CD4-positive, alpha-beta T cell (primary cell): ENCODE measurements at regions not wholly inside any gene's neighbourhood (a gene's known extent, or its start where the extent isn't known, plus 50 kb on each side); places are given as distances from the start of the nearest gene placed in this dataset.
"Not testable (repeated sequence)": the region's sequence is repeated elsewhere in the genome, so short reads cannot be mapped to it uniquely, and the experiment has no call there.

Source experiments
- ATAC-seq: fragments of 200-7000 bp; cut with Tn5 transposase; one replicate; pipeline ENCODE4 v1.10.0; 2022; ENCODE audit warnings: mild to moderate bottlenecking; ENCODE audit not compliant: poor library complexity
- CTCF ChIA-PET: fragments of 350-600 bp; sonication (Branson Sonifier 250); formaldehyde crosslinking; loops from one replicate; lab custom pipeline; 2021; ENCODE audit warnings: antibody characterized with exemption, inconsistent platforms; lab: Charles Lee
- POLR2A ChIA-PET: fragments of 350-600 bp; sonication (Branson Sonifier 250); formaldehyde crosslinking; loops from one replicate; lab custom pipeline; 2021; ENCODE audit warnings: antibody characterized with exemption, inconsistent platforms; lab: Charles Lee
- DNase-seq, 14 experiments: peaks; one replicate each; pipeline ENCODE4 v3.0.0-alpha.2; 2013 to 2020; ENCODE audit warnings: mixed read lengths in 2 of 14
- H3K27ac ChIP-seq, 2 donors: one replicate each; pipeline versions ENCODE4 v1.5.1 to v1.7.0; 2013; ENCODE audit warnings: low read length in 2 of 2, low read depth in 1 of 2, mild to moderate bottlenecking in 1 of 2
- H3K27me3 ChIP-seq, 2 experiments: 1 replicate in 1 of 2; 2 replicates in 1 of 2; pipeline versions ENCODE4 v1.6.1 to v1.7.0; 2013; ENCODE audit warnings: low read length in 2 of 2, control low read depth in 1 of 2, mild to moderate bottlenecking in 1 of 2, moderate library complexity in 1 of 2; ENCODE audit not compliant: insufficient read depth in 2 of 2, control insufficient read depth in 1 of 2
- H3K36me3 ChIP-seq: one replicate; pipeline ENCODE4 v1.6.1; 2013; ENCODE audit warnings: low read length, control low read depth; ENCODE audit not compliant: insufficient read depth
- H3K4me1 ChIP-seq: one replicate; pipeline ENCODE4 v1.6.1; 2013; ENCODE audit warnings: low read length, control low read depth; ENCODE audit not compliant: insufficient read depth
- H3K4me3 ChIP-seq: one replicate; pipeline ENCODE4 v1.5.1; 2013; ENCODE audit warnings: mild to moderate bottlenecking, low read length, moderate library complexity
- H3K9me3 ChIP-seq, 2 experiments: 1 replicate in 1 of 2; 2 replicates in 1 of 2; pipeline versions ENCODE4 v1.6.1 to v1.7.0; 2013; ENCODE audit warnings: low read length in 2 of 2, mild to moderate bottlenecking in 2 of 2, control low read depth in 1 of 2, moderate library complexity in 1 of 2; ENCODE audit not compliant: control insufficient read depth in 1 of 2, insufficient read depth in 1 of 2
- H3K27ac Mint-ChIP-seq: one replicate; pipeline ENCODE4 v1.8.0; 2020; ENCODE audit warnings: mixed read lengths
- H3K27me3 Mint-ChIP-seq: one replicate; pipeline ENCODE4 v1.8.0; 2021; ENCODE audit warnings: mixed read lengths
- H3K36me3 Mint-ChIP-seq: one replicate; pipeline ENCODE4 v1.8.0; 2021; ENCODE audit warnings: low read depth, mixed read lengths
- H3K4me1 Mint-ChIP-seq: one replicate; pipeline ENCODE4 v1.8.0; 2021; ENCODE audit warnings: low read depth, mixed read lengths
- H3K4me3 Mint-ChIP-seq: one replicate; pipeline ENCODE4 v1.8.0; 2020; ENCODE audit warnings: mild to moderate bottlenecking, mixed read lengths
- H3K9me3 Mint-ChIP-seq: one replicate; pipeline ENCODE4 v1.8.0; 2020; ENCODE audit warnings: mixed read lengths
- intact Hi-C, 2 experiments: fragments of 100-400 bp; cut with DNase I in 1 of 2; cut with micrococcal nuclease in 1 of 2; formaldehyde crosslinking; loops; one replicate each; pipeline versions ENCODE4 v1.15.1 to v1.9.0; 2023 to 2025; cut with DNase I, micrococcal nuclease
- TF ChIP-seq, protein P1 (sequence below): fragments of 200-600 bp; IDR thresholded peaks from one replicate; pipeline ENCODE4 v1.8.0; 2022; ENCODE audit warnings: antibody characterized with exemption, mild to moderate bottlenecking

DNA sequence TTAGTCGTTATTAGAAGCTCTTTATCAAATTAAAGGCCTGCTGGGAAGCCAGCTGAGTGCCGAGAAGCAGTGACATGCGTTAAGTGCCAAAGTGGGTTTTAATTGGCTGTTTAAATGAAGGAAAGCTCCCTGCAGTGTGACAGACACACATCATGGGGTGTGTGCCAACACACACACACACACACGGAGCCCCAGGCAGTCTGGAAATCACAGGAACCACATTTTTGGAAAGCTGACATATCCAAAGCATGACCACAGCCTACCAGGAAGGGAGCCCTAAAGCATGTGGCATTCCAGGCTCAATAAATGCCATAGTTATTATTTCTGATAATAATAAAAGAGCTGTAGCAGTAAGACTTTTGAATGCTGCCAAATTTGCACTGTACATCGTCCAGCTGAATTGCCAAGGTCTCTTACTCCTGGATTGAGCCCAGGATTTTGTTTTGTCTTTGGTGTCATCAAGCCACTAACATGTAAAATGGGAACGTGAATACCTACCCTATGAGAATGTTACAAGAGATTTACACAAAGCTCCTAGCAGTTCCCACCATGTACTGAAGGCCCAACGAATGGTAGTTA is 135.1 kb downstream of the TMEM30B start:
- H3K36me3 ChIP-seq: no peaks in the 10 kb centered on the region
- H3K4me3 ChIP-seq: no peak overlapping the region
- Mint-ChIP-seq H3K36me3 (no peaks in the 10 kb centered on the region), H3K4me3 (no peak overlapping the region), H3K27me3 (peaks cover 17% of the 10 kb centered on the region), H3K9me3 (peaks cover 4% of the 10 kb centered on the region), H3K27ac (no peak overlapping the region), H3K4me1 (no peaks in the 10 kb centered on the region)
- no peak for DNase-seq
- CTCF ChIA-PET: no interaction called here
- TF ChIP-seq, protein P1, sequence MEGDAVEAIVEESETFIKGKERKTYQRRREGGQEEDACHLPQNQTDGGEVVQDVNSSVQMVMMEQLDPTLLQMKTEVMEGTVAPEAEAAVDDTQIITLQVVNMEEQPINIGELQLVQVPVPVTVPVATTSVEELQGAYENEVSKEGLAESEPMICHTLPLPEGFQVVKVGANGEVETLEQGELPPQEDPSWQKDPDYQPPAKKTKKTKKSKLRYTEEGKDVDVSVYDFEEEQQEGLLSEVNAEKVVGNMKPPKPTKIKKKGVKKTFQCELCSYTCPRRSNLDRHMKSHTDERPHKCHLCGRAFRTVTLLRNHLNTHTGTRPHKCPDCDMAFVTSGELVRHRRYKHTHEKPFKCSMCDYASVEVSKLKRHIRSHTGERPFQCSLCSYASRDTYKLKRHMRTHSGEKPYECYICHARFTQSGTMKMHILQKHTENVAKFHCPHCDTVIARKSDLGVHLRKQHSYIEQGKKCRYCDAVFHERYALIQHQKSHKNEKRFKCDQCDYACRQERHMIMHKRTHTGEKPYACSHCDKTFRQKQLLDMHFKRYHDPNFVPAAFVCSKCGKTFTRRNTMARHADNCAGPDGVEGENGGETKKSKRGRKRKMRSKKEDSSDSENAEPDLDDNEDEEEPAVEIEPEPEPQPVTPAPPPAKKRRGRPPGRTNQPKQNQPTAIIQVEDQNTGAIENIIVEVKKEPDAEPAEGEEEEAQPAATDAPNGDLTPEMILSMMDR: no peak
- POLR2A ChIA-PET: no interaction called here
- no peaks in the 10 kb centered on the region for H3K27me3 ChIP-seq
- ATAC-seq: no peak
- peaks cover 3 to 5% of the 10 kb centered on the region in 2 experiments for H3K9me3 ChIP-seq
- intact Hi-C loops: no loop called here
- H3K27ac ChIP-seq: no peak overlapping the region
- H3K4me1 ChIP-seq: no peaks in the 10 kb centered on the region

DNA sequence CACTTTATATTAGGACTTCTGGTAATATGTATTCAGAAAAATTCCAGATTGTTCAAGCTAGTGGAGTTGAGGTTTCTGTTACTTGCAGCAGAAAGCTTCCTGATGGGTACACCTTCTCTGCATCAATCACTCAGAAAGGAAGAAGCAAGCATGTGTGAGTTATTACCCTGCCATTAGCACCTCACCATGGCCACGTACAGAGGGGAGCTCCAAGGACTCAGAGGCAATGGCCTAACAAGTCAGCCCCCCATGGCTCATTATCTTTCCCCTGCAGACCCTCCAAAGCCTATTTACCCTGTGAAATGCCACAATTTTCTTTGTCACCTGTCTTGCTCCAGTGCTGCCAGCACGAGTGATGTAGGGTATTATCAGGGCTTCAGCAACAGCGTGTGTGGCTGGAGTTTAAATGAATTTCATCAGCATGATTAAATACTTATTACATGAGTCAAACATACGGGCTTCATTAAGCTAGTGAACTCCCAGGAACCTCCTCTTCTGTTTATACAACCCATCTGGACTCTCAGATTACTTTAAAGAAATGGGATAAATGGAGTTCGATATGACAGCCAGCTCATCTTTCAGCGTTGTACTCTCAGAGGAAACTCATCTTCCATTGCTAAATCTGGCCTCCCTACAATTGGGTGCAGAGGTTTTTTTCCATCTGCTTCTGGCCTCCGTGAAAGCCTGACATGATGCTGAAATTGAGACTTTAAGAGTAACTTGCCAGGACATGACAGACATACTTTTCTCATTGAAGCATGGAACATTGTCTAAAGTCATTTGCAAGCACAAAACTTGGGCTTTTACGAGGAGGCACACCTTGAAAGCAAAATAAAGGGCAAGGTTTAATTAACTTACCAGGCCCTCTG is 135.9 kb downstream of the TMEM30B start:
- Histone ChIP-seq H3K36me3 (no peaks in the 10 kb centered on the region), H3K4me3 (no peak overlapping the region), H3K27ac (no peak overlapping the region), H3K9me3 (peaks cover 3 to 5% of the 10 kb centered on the region in 2 experiments), H3K27me3 (no peaks in the 10 kb centered on the region), H3K4me1 (no peaks in the 10 kb centered on the region)
- ChIA-PET CTCF (no interaction called here), POLR2A (no interaction called here)
- Mint-ChIP-seq H3K36me3 (no peaks in the 10 kb centered on the region), H3K27ac (no peak overlapping the region), H3K4me1 (no peaks in the 10 kb centered on the region), H3K27me3 (peaks cover 19% of the 10 kb centered on the region), H3K9me3 (peaks cover 4% of the 10 kb centered on the region), H3K4me3 (no peak overlapping the region)
- intact Hi-C loops: no loop called here
- DNase-seq (no peak), ATAC-seq (no peak)
- TF ChIP-seq, protein P1: no peak

DNA sequence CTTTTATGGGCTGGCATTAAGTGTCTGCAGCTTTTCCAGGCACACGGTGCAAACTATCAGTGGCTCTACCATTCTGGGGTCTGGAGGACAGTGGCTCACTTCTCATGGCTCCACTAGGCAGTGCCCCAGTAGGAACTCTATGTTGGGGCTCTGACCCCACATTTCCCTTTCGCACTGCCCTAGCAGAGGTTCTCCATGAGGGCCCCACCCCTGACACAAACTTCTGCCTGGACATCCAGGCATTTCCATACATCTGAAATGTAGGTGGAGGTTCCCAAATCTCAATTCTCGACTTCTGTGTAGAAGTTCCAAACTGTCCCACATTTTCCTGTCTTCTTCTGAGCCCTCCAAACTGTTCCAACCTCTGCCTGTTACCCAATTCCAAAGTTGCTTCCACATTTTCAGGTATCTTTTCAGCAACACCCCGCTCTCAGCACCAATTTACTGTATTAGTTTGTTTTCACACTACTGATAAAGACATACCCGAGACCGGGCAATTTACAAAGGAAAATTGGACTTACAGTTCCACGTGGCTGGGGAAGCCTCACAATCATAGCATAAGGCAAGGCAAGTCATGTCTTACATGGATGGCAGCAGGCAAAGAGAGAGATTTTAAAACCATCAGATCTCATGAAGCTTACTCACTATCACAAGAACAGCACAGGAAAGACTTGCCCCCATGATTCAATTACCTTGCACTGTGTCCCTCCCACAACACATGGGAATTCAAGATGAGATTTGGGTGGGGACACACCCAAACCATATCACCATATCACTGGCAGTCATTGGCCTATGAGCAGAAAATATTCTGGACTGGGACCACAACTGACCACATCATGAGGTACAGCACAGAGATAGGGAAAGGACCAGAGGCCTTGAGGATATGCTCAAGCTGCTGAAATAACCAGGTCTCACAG is 136.8 kb downstream of the TMEM30B start:
- H3K36me3 Mint-ChIP-seq, H3K27ac ChIP-seq, DNase-seq, H3K4me3 Mint-ChIP-seq, H3K9me3 ChIP-seq, H3K36me3 ChIP-seq, POLR2A ChIA-PET, H3K4me3 ChIP-seq, H3K27ac Mint-ChIP-seq, CTCF ChIA-PET, H3K27me3 ChIP-seq, H3K9me3 Mint-ChIP-seq, ATAC-seq, H3K4me1 ChIP-seq, H3K4me1 Mint-ChIP-seq, intact Hi-C loops: not testable (repeated sequence)
- peaks cover 13% of the 10 kb centered on the region for H3K27me3 Mint-ChIP-seq
